HepG2 (cell line): ENCODE measurements at regions not wholly inside any gene's neighbourhood (a gene's known extent, or its start where the extent isn't known, plus 50 kb on each side); places are given as distances from the start of the nearest gene placed in this dataset.

ENCODE experiments used
- ATAC-seq: fragments of 200-7000 bp; cut with Tn5 transposase; 3 replicates; pipeline ENCODE4 v1.9.1; 2020; ENCODE audit warnings: mild to moderate bottlenecking, moderate library complexity
- BruUV-seq: library from RNA; stranded (reverse); fragments of 400-500 nt; replicated peaks from 2 replicates; lab custom pipeline; 2021; lab: Mats Ljungman, UMichigan
- CTCF ChIA-PET: fragments of 300-600 bp; formaldehyde crosslinking; extraction: SDS; loops from one replicate; lab custom pipeline; 2021; ENCODE audit warnings: low total read pairs, inconsistent platforms, low intra/inter-chr PET ratio; lab: Yijun Ruan, JAX
- POLR2A ChIA-PET: fragments of 350-600 bp; sonication (Branson Sonifier 250); formaldehyde crosslinking; loops from one replicate; lab custom pipeline; 2020; ENCODE audit warnings: antibody characterized with exemption, inconsistent platforms; lab: Yijun Ruan, JAX
- DNase-seq: peaks from one replicate; pipeline ENCODE4 v3.0.0-alpha.2; 2015; ENCODE audit warnings: low spot score
- FAIRE-seq: peaks from 3 replicates; lab custom pipeline; 2011; peaks lifted over from hg19 to GRCh38; lab: Jason Lieb, UNC
- H2AFZ ChIP-seq: one replicate; pipeline ENCODE4 v1.6.1; 2011; ENCODE audit warnings: low read length, inconsistent platforms
- H3K27ac ChIP-seq: fragments of 300-600 bp; 3 replicates; pipeline ENCODE4 v1.8.0; 2011; ENCODE audit warnings: mixed run types, mild to moderate bottlenecking, mixed read lengths, low read length, inconsistent platforms; ENCODE audit not compliant: insufficient read depth; ENCODE audit errors: extremely low read length
- H3K27me3 ChIP-seq, 2 experiments: fragments of 200-600 bp in 1 of 2; 2 replicates in 1 of 2; 3 replicates in 1 of 2; pipeline versions ENCODE4 v1.6.0 to v1.8.0; 2011; ENCODE audit warnings: low read length in 2 of 2, mild to moderate bottlenecking in 2 of 2, moderate library complexity in 2 of 2, inconsistent platforms in 1 of 2; ENCODE audit not compliant: insufficient read depth in 2 of 2, control insufficient read depth in 1 of 2
- H3K36me3 ChIP-seq, 2 experiments: fragments of 200-600 bp in 1 of 2; replicated peaks in 1 of 2; 2 replicates in 1 of 2; 3 replicates in 1 of 2; pipeline versions ENCODE4 v1.5.1 to v1.8.0; 2011; ENCODE audit warnings: low read length in 2 of 2, inconsistent platforms in 1 of 2; ENCODE audit not compliant: insufficient read depth in 2 of 2, control insufficient read depth in 1 of 2
- H3K4me1 ChIP-seq: 2 replicates; pipeline ENCODE4 v1.5.1; 2012; ENCODE audit warnings: low read length, inconsistent platforms; ENCODE audit not compliant: insufficient read depth
- H3K4me2 ChIP-seq: 2 replicates; pipeline ENCODE4 v1.6.0; 2011; ENCODE audit warnings: low read depth, low read length, inconsistent platforms
- H3K4me3 ChIP-seq, 3 experiments: fragments of 200-600 bp in 1 of 3; sonication (generic), shearing (Covaris generic) in 1 of 3; replicated peaks in 1 of 3; 2 replicates each; pipeline ENCODE4 v1.5.1; 2011 to 2016; ENCODE audit warnings: low read length in 3 of 3, inconsistent platforms in 2 of 3, low read depth in 2 of 3, mild to moderate bottlenecking in 2 of 3, control low read depth in 1 of 3, mixed read lengths in 1 of 3; ENCODE audit not compliant: insufficient read depth in 1 of 3
- H3K79me2 ChIP-seq: one replicate; pipeline ENCODE4 v1.6.1; 2011; ENCODE audit warnings: low read length, inconsistent platforms; ENCODE audit not compliant: insufficient read depth
- H3K9ac ChIP-seq: 2 replicates; pipeline ENCODE4 v1.6.0; 2011; ENCODE audit warnings: mild to moderate bottlenecking, low read depth, low read length, inconsistent platforms; ENCODE audit not compliant: insufficient read depth
- H3K9me3 ChIP-seq: 2 replicates; pipeline ENCODE4 v1.5.1; 2012; ENCODE audit warnings: mild to moderate bottlenecking, low read length
- H4K20me1 ChIP-seq: 2 replicates; pipeline ENCODE4 v1.6.0; 2011; ENCODE audit warnings: inconsistent platforms, mild to moderate bottlenecking, low read length, moderate library complexity; ENCODE audit not compliant: insufficient read depth
- BRD4 ChIP-seq: sonication (generic); formaldehyde crosslinking; IDR thresholded peaks from 2 replicates; pipeline ENCODE4 v1.4.0; 2020; ENCODE audit warnings: missing genetic modification reagents
- CBX1 ChIP-seq: IDR thresholded peaks from one replicate; pipeline ENCODE4 v1.6.1; 2016; ENCODE audit warnings: antibody characterized with exemption, low read depth
- GLMP ChIP-seq: sonication (generic); formaldehyde crosslinking; IDR thresholded peaks from 2 replicates; pipeline ENCODE4 v1.9.0; 2021; ENCODE audit warnings: missing genetic modification reagents, mild to moderate bottlenecking, borderline replicate concordance
- MED13 ChIP-seq: sonication (generic); formaldehyde crosslinking; IDR thresholded peaks from 2 replicates; pipeline ENCODE4 v1.5.0; 2020; ENCODE audit warnings: missing genetic modification reagents
- PHF21A ChIP-seq: sonication (generic); formaldehyde crosslinking; IDR thresholded peaks from 2 replicates; pipeline ENCODE4 v1.5.0; 2020; ENCODE audit warnings: mild to moderate bottlenecking, missing genetic modification reagents
- SALL1 ChIP-seq: sonication (generic); formaldehyde crosslinking; IDR thresholded peaks from 2 replicates; pipeline ENCODE4 v1.8.0; 2022; ENCODE audit warnings: mild to moderate bottlenecking, missing genetic modification reagents
- ZNF142 ChIP-seq: sonication (generic); formaldehyde crosslinking; IDR thresholded peaks from 2 replicates; pipeline ENCODE4 v1.4.0; 2020; ENCODE audit warnings: missing genetic modification reagents
- ZNF274 ChIP-seq: sonication (generic); formaldehyde crosslinking; IDR thresholded peaks from 2 replicates; pipeline ENCODE4 v1.5.1; 2020; ENCODE audit warnings: mild to moderate bottlenecking, missing genetic modification reagents
- ZNF580 ChIP-seq: IDR thresholded peaks from 2 replicates; pipeline ENCODE4 v1.6.1; 2016; ENCODE audit warnings: low read depth, borderline replicate concordance
- ZNF615 ChIP-seq: sonication (generic); formaldehyde crosslinking; IDR thresholded peaks from 2 replicates; pipeline ENCODE4 v1.5.0; 2020; ENCODE audit warnings: mild to moderate bottlenecking, missing genetic modification reagents, borderline replicate concordance
- ZNF616 ChIP-seq: sonication (generic); formaldehyde crosslinking; IDR thresholded peaks from 2 replicates; pipeline ENCODE4 v1.5.0; 2020; ENCODE audit warnings: low read depth, mild to moderate bottlenecking, missing genetic modification reagents
- ZSCAN5A ChIP-seq: sonication (generic); formaldehyde crosslinking; IDR thresholded peaks from 2 replicates; pipeline ENCODE4 v1.8.0; 2022; ENCODE audit warnings: mild to moderate bottlenecking, missing genetic modification reagents, borderline replicate concordance
- WGBS: methylation state at CpG from one replicate; pipeline ENCODE4 v1.1.6; 2017; ENCODE audit warnings: low lambda C conversion rate; 5-methylcytosine and 5-hydroxymethylcytosine counted together
- in situ Hi-C: cut with HindIII; loops from 2 replicates; pipeline ENCODE4 v1.10.0; 2017; ENCODE audit warnings: low pct_unique_long_range_greater_than_20kb; ENCODE audit not compliant: extremely low pct_ligation_motif_present
- intact Hi-C: fragments of 100-400 bp; cut with micrococcal nuclease; formaldehyde crosslinking; loops from one replicate; pipeline ENCODE4 v1.10.0; 2022; ENCODE audit not compliant: unreplicated experiment

- no peak for FAIRE-seq
- ATAC-seq = no peak
- TF ChIP-seq ZNF274 (CRISPR knock-in tag) (no peak), ZNF142 (CRISPR knock-in tag) (no peak), BRD4 (CRISPR knock-in tag) (no peak), ZNF580 (CRISPR knock-in tag) (no peak), PHF21A (CRISPR knock-in tag) (no peak), ZSCAN5A (CRISPR knock-in tag) (no peak), GLMP (no peak), SALL1 (no peak), MED13 (no peak), ZNF615 (CRISPR knock-in tag) (no peak), ZNF616 (CRISPR knock-in tag) (no peak), CBX1 (no peak)
- POLR2A ChIA-PET = no interaction called here
- no peak for DNase-seq
- CTCF ChIA-PET = no interaction called here
- no peak overlapping the region for H3K27ac ChIP-seq
- H3K9me3 ChIP-seq = no peaks in the 10 kb centered on the region
- H3K4me2 ChIP-seq = no peak overlapping the region
- H3K9ac ChIP-seq = no peak overlapping the region
- in situ Hi-C loops (no loop called here), intact Hi-C loops (no loop called here)
- WGBS = 80% methylated on average over 6 of the region's 6 CpGs
- BruUV-seq = no TSS peak
- no peaks in the 10 kb centered on the region for H3K4me1 ChIP-seq
- no peaks in the 10 kb centered on the region for H3K79me2 ChIP-seq
- H3K4me3 ChIP-seq = no peak overlapping the region
- H3K27me3 ChIP-seq = no peaks in the 10 kb centered on the region
- no peak overlapping the region for H2AFZ ChIP-seq
- no peaks in the 10 kb centered on the region for H4K20me1 ChIP-seq
- no peaks in the 10 kb centered on the region for H3K36me3 ChIP-seq
Measured at GRCh38 chr2:15858466-15858865, 81.9 kb upstream of the MYCN start.
